ENCODE measurements at regions not wholly inside any gene's neighbourhood (a gene's known extent, or its start where the extent isn't known, plus 50 kb on each side); places are given as distances from the start of the nearest gene placed in this dataset.
"Not testable (repeated sequence)": the region's sequence is repeated elsewhere in the genome, so short reads cannot be mapped to it uniquely, and the experiment has no call there.

DNA sequence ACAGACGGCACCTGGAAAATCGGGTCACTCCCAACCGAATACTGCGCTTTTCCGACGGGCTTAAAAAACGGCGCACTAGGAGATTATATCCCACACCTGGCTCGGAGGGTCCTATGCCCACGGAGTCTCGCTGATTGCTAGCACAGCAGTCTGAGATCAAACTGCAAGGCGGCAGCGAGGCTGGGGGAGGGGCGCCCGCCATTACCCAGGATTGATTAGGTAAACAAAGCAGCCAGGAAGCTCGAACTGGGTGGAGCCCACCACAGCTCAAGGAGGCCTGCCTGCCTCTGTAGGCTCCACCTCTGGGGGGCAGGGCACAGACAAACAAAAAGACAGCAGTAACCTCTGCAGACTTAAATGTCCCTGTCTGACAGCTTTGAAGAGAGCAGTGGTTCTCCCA lies 64.5 kb downstream of the SLC30A10 start:
- in situ Hi-C loops (cut with MboI; ENCODE audit: low sequenced_read_pairs): not testable (repeated sequence)

DNA sequence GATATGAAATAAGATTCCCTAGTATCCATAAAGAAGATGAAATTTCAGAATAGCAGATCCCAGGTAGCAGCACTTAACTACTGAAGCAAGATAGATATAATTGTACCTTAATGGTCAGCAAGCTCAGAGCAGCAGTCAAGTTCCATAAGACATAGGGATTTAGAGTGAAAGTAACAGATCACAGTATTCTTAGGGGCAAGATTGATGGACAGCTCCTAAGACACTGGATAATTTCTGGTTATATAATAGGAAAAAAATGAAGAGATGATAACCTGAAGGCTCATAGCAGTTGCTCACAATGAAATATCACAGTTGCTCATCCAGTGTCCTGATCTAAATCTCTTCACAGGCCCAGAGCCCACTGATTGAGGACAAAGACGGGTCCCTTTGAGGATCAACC lies 66.0 kb downstream of the SLC30A10 start:
- in situ Hi-C loops (cut with MboI; ENCODE audit: low sequenced_read_pairs): no loop called here

DNA sequence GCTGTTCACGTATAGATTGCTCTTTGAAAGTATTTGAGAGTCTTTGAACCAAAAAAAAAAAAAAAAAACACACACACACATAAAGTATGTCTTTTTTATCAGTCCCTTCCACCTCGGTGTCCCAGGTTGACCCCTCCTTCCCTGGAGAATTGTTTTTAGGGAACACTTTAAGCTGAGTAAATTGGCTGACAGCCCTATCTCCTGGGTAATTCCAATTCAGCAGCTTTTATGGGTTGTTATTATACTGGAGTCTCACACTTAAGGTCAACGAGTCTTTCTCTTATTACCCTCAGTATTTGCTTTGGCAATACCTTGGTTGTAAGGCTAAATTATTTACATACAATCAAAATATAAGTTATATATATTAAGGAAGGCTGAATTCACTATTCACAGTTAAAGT lies 69.4 kb downstream of the SLC30A10 start:
- in situ Hi-C loops (cut with MboI; ENCODE audit: low sequenced_read_pairs): no loop called here

DNA sequence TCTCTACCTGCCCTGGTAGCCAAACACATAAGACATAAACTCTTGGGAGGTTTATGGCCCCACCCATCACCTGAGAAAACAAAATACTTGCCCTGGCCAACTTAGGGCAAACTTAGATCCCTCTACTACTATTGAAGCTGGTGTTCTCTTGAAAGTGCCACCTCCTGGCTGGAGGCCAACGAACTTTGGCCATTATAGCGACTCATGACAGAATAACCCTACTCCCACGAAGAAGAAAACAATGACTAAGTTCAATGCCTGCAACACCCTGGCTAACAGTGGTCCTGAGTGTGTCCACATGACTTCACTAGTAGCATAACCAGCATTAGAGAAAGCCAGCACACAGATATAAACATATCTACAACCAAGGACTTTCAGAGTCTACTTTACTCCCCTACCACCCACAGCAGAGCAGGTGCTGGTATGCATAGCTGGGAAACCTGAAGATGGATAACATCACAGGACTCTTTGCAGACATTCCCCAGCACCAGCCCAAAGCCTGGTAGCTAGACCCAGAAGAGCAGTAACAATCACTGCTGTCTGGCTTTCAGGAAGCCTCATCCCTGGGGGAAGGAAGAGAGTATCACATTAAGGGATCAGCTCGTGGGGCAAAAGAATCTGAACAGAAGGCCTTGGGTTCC lies 81.0 kb downstream of the SLC30A10 start:
- in situ Hi-C loops (cut with MboI; ENCODE audit: low sequenced_read_pairs): no loop called here

DNA sequence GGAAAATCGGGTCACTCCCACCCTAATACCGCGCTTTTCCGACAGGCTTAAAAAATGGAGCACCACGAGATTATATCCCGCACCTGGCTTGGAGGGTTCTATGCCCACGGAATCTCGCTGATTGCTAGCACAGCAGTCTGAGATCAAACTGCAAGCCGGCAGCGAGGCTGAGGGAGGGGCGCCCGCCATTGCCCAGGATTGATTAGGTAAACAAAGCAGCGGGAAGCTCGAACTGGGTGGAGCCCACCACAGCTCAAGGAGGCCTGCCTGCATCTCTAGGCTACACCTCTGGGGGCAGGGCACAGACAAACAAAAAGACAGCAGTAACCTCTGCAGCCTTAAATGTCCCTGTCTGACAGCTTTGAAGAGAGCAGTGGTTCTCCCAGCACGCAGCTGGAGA lies 88.8 kb downstream of the SLC30A10 start:
- in situ Hi-C loops (cut with MboI; ENCODE audit: low sequenced_read_pairs): not testable (repeated sequence)

DNA sequence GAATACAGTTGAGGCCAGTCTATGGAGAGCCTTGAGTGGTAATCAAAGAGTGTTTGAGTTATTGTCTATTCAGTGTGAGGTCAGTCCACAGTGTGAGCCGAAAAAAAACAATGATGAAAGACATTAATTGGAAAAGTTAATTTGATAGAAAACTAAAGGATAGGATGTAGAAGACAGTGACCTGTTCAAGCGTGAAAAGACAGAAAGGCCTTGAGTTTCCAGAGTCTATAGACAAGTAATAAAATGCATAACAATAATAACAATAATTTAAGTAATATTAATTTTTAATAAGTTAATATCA lies 90.4 kb downstream of the SLC30A10 start:
- in situ Hi-C loops (cut with MboI; ENCODE audit: low sequenced_read_pairs): no loop called here

DNA sequence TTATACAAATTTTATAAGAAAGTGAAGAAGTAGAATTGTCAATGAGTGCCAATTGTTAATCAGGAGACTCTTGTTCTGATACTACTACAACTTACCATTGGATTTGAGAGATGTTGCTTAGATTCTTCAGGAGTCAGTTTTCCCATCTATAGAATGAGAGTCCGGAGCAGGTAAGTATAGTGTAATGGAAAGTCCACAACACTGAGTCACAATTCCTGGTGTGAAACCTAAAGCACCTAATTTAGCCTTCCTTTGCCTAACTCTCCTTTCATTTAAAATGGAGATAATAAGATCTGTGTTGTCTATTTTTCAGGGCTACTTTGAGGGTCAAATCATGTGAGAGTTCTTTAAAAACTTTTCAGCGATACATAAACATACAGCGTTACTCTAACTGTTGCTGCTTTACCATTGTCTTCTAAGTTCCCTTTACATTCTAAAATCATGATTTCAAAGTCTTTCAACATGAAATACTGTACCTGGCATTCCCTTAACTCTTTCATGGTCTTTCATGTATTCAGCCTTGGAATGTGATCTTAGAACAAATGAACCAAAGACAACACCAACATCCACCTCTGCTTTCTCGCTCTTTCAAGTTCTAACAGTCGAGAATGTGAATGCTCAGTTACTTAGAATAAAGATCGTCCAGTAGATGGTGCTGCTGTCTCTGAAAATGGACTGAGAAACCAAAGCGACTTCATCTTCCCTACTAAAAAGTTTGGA lies 90.9 kb downstream of the SLC30A10 start:
- in situ Hi-C loops (cut with MboI; ENCODE audit: low sequenced_read_pairs): no loop called here

DNA sequence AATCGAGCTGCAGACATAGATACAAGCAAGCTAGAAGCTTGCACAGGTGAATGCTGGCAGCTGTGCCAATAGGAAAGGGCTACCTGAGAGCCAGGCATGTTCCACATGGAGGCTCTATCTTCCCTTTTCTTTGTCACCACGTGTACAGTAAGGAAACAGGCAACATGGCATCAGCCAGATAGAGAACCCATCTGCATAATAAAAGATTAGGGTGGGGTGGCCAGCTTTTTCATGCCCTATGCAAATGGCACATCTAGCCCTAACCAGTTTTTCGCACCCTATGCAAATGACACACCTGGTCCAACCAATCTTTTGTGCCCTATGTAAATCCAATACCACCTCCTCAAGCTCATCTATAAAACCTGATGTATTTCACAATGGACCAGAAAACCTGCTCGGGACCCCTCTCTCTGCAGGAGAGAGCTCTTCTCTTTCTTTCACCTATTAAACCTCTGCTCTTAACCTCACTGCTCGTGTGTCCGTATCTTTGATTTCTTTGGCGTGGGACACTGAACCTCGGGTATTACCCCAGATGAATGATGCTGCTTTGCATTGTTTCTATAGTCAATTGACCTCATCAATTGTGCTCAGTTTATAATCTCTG lies 93.9 kb downstream of the SLC30A10 start:
- in situ Hi-C loops (cut with MboI; ENCODE audit: low sequenced_read_pairs): no loop called here

DNA sequence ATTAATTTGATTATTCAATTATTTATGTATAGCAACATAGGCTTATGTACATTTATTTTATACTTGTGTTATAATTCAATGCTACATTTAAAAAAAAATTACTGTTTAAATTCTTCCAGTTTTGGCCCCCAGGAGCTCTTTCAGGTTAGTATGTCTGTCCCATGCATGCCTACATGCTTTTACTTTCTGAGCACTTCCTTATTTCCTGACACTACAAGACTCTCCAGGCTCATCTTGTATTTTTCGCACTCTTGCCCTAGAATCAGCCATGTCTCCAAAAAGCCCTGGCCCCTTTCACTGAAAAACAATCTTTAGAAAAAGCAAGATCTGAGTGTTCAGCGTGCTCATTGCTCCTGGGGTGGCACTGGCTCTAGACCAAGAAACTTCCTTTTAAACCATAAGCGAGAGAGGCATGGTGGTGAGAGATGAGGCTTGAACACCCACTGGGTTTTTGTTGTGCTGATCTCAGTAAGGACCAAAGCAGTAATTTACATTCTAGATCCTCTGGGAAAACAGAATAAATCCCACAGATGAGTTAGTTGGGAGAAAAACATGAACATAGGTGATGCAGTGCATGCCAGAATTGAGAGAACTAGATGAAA lies 95.0 kb downstream of the SLC30A10 start:
- in situ Hi-C loops (cut with MboI; ENCODE audit: low sequenced_read_pairs): no loop called here

DNA sequence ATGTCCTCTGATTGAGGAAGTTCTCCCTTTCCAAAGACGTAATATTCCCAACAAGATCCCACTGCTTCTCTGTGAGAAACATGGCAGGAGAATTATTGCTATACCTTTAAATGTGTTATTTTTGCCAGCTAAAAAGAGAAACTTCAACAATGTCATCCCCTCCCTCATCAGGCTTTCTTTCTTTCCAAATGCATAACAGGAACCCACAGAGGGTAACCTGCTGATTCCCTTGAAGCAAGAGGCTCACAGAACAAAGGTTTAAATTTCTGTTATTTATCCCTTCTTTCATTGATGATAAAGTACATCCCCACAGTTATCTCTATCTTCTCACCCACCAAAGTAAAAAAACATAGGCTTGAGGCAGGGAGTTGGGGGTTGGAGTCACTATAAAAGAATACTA lies 102.1 kb downstream of the SLC30A10 start:
- in situ Hi-C loops (cut with MboI; ENCODE audit: low sequenced_read_pairs): no loop called here

DNA sequence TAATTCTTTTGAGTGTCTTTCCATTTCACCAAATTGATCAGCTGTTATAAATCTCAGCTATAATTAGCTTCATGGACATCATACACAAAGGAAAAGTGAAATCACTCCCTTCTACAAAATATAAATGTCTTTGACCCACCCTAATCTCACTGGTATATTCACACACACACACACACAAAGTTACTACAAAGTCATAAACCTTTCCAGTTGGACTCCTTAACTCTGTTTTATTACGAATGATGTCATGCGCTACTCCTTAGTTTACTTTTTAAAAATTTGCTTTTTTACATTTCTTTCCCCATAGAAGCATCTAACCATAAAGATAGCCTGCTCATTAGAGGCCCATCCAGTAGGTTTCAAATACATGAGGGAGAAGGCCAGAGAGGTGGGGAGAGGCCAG lies 103.0 kb downstream of the SLC30A10 start:
- in situ Hi-C loops (cut with MboI; ENCODE audit: low sequenced_read_pairs): no loop called here

DNA sequence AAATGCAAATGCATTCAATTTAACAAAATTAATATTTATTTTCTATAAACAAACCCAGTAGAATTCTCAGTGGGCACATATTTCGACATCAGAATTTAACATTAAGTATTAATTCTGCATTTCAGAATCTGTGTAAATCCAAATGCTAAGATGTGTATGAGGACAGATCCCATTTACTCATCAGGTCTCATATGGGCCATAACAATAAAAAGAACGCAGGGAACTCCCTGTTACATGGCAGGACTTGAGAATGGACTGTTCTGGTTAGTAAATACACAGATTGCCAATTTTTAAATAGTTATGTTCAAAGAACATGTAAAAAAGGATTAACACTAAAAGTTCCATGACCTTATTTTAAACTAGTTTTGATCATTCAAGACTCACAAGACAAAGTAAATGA lies 104.0 kb downstream of the SLC30A10 start:
- in situ Hi-C loops (cut with MboI; ENCODE audit: low sequenced_read_pairs): loop anchor here (25.0 kb wide), 1 partner anchor 1487 kb away; the partner anchor contains the start of gene TGFB2

DNA sequence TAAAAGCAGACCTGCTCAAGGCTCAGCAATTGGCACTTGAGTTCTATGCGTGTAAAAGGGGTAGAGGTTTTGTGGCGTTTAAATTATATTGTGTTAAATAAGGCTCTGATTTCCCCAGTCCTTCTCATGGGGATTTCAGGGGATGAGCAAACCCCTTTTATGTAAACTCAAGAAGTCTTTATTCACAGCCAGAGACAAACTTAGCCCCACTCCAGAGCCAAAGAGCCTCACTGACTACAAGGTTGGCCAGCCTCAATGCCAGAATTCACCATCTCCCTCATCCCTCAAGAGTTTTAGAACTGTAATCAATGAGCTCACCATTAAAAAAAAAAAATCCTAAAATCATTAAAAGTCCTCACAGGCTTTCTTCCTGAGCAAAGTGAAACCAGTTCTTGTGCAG lies 107.8 kb downstream of the SLC30A10 start:
- in situ Hi-C loops (cut with MboI; ENCODE audit: low sequenced_read_pairs): loop anchor here (25.0 kb wide), 1 partner anchor 1483 kb away; the partner anchor contains the start of gene TGFB2

DNA sequence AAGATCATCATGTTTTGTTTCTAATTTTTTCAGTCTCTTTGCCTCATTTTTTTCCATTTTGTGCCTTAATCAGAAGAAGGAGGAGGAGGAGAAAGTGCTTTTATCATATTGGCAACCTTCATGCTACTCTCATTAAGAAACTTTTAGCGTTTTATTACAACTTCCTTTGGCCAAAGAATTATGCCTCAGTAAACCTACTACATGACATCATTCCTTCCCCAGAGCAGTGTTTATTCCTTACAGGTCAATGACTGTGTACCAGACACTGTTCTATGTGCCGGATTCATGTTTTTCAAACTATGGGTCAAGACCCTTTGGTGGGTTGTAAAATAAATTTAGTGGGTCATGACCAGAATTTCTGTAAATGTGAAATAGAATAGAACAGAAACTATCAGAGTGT lies 110.4 kb downstream of the SLC30A10 start:
- in situ Hi-C loops (cut with MboI; ENCODE audit: low sequenced_read_pairs): loop anchor here (25.0 kb wide), 1 partner anchor 1481 kb away; the partner anchor contains the start of gene TGFB2

DNA sequence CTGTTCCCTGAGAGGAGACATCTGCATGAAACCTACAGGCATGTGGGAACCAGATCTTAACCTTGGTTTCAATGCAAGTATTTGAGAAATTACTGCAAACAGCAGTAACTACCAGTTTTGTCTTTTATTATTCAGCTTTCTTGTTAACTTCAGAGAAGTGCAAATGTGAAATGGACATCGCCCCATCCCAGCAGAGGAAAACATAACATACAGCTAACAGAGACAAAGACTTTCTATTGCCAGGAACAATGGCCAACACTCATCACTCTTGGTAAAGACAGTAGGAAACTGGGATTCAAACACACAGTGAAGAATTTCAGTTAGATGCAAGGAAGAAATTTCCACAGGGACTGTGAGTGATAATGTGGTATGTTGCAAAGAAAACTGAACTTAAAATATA lies 115.1 kb downstream of the SLC30A10 start:
- in situ Hi-C loops (cut with MboI; ENCODE audit: low sequenced_read_pairs): loop anchor here (25.0 kb wide), 1 partner anchor 1476 kb away; the partner anchor contains the start of gene TGFB2

DNA sequence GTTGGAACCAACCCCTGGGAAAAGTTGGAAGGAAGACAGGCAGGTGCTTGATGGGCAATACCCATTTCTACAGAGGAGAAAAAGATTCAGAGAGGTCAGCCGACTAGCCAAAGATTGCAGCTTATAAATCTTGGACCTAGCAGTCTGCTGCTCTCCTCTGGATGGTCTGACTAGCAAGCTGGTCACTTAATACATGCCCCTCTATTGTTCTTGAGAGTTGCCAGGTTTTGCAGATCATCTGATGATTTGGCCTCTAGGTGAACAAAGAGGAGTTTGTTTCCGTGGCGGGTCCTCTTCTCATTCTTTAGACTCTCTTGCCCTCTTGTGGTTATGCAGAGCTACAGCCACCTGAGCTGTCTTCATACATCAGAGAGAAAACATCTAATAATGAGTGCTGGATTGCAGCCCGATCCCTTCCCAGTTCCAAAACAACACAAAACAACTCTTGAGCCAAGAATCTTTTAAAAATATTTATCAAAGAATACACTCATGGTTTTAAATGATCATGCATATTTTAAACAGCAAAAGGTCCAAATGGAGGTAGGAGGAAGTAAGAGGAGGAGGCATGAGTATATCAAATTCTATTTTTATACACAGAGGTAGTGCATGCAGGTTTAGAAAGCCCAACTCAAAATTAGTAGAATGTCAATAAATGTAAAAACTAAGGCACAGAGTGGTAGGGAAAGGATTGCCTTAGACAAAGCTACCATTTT lies 115.7 kb downstream of the SLC30A10 start:
- in situ Hi-C loops (cut with MboI; ENCODE audit: low sequenced_read_pairs): loop anchor here (25.0 kb wide), 1 partner anchor 1475 kb away; the partner anchor contains the start of gene TGFB2

DNA sequence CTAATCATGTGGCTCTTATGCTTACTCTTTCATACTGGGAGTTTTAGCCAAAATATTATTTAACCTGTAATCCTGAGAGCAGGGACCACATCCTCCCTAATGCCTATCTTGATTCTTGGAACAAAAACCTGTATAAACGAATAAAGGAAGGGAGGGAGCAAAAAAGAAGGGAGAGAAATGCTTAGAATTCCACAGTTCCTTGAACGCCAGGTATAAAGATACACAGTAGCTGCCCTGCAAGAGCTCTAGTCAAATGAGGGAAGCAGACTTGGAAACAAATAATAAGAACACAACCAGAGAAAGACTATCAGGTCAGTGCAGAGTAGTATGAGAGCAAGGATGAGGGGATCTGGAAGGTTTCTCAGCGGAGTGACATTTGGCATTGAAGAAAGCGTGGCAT lies 116.3 kb downstream of the SLC30A10 start:
- in situ Hi-C loops (cut with MboI; ENCODE audit: low sequenced_read_pairs): loop anchor here (25.0 kb wide), 1 partner anchor 1475 kb away; the partner anchor contains the start of gene TGFB2

DNA sequence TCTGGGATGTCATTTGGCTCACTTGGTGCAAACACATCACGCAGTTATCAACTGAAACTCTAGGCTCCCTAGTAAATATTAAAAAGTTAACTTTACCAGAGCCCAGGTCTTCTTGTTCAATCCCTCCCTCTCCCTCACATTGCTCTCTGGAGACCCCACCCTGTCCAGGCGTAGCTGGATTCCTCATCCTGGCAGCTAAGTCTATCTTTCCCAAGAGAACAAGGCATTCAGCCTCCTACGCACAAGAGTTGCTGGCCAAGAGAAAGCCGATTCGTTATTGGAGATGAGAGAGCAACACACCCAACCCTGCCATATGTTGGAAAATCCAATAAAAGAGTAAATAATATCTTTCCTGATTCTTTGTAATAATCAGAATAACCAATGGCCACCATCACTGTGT lies 117.9 kb downstream of the SLC30A10 start:
- in situ Hi-C loops (cut with MboI; ENCODE audit: low sequenced_read_pairs): loop anchor here (25.0 kb wide), 1 partner anchor 1473 kb away; the partner anchor contains the start of gene TGFB2

DNA sequence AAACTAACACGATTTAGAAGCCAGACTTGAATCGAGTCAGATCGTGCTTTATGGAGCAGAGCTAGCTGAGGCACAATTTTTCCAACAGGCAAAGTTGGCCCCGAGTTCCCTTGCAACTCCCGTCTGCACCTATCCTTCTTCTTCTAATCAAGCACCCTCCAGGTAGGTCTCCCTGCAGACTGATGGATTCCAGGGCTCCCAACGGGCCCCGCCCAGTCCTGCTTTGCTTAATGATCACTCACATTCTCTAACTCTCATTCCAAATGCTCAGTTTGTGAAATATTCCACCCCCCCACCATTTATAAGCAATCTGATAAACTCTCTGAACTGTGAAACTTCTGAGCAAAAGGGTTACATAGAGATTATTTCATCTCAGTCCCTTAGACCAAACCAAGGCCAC lies 119.6 kb downstream of the SLC30A10 start:
- in situ Hi-C loops (cut with MboI; ENCODE audit: low sequenced_read_pairs): loop anchor here (25.0 kb wide), 1 partner anchor 1471 kb away; the partner anchor contains the start of gene TGFB2

DNA sequence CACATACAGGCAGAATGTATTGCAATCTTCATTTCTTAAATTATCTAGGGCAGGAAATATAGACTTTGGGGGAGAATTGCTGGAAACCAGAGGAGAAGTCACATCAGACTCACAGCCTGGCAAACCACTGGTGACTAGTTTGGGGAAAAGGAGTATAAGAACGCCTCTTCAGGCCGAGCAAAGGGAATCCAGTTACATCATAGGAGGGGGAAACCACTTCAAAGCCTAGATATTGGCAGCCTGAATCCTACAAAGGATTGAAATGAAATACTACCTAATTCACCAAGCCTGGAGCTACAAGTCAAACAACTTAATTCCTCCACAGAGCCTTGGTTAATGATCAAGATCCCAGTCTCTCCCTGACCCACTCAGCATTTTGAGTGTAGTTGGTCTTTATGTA lies 121.7 kb downstream of the SLC30A10 start:
- in situ Hi-C loops (cut with MboI; ENCODE audit: low sequenced_read_pairs): loop anchor here (25.0 kb wide), 1 partner anchor 1469 kb away; the partner anchor contains the start of gene TGFB2

DNA sequence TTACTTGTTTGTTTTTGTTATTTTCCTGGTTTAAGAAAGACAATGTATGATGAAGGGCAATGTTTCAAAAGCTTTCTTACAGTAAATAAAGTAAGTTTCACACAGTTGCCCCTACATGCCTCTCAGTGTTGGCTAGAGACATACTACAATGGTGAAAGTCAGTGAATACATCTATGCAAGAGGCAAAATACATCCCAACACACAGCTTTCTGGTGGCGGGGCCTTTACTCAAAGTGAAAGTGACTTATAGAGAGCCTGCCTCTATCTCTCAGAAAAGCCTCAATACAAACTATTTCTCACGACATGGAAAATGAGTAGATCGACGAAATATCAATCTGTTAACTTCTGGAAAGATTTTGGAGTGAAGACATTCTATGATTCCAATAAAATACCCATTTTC lies 122.3 kb downstream of the SLC30A10 start:
- in situ Hi-C loops (cut with MboI; ENCODE audit: low sequenced_read_pairs): loop anchor here (25.0 kb wide), 1 partner anchor 1469 kb away; the partner anchor contains the start of gene TGFB2

Measured in HL-60/S4 treated with retinoic acid at 250 ng/mL for 4 days and 3 days (cell line).